ENCODE measurements at regions not wholly inside any gene's neighbourhood (a gene's known extent, or its start where the extent isn't known, plus 50 kb on each side); places are given as distances from the start of the nearest gene placed in this dataset.

GRCh38 chr18:37709740-37710139 is 144.1 kb upstream of the CELF4 start:
- BruUV-seq (replicated peaks), result no TSS peak
- Histone ChIP-seq H3K4me2 (ENCODE audit: control insufficient read depth, insufficient read depth) (no peak overlapping the region), H3K27me3 (replicated peaks in 1 of 2; ENCODE audit: control insufficient read depth in 2 of 2, insufficient read depth in 2 of 2, low read length in 1 of 2) (no peaks in the 10 kb centered on the region), H3K79me2 (ENCODE audit: control insufficient read depth, insufficient read depth, low read length) (no peaks in the 10 kb centered on the region), H4K20me1 (ENCODE audit: control insufficient read depth, insufficient read depth) (no peaks in the 10 kb centered on the region), H3K27ac (ENCODE audit: control insufficient read depth, insufficient read depth) (no peak overlapping the region), H3K9me3 (replicated peaks; ENCODE audit: control insufficient read depth, insufficient read depth, low read length) (no peaks in the 10 kb centered on the region), H3K4me3 (no peak overlapping the region), H2AFZ (ENCODE audit: control insufficient read depth, low read depth, low read length) (no peak overlapping the region), H3K9ac (ENCODE audit: control insufficient read depth, insufficient read depth, low read length) (no peak overlapping the region), H3K4me1 (ENCODE audit: control insufficient read depth, insufficient read depth, low read length) (no peaks in the 10 kb centered on the region), H3K36me3 (ENCODE audit: control insufficient read depth in 2 of 2, insufficient read depth in 2 of 2, low read length in 1 of 2) (no peaks in the 10 kb centered on the region)
- WGBS (ENCODE audit: insufficient coverage, insufficient replicate concordance, low lambda C conversion rate, missing lambda C conversion rate), result 46% methylated on average over 2 of the region's 2 CpGs
- in situ Hi-C loops (cut with MboI), result no loop called here
- ATAC-seq (no peak), DNase-seq (ENCODE audit: low read depth, low spot score) (no peak), FAIRE-seq (no peak)
- CTCF ChIA-PET, result no interaction called here
- POLR2A ChIA-PET, result no interaction called here
- intact Hi-C loops (cut with micrococcal nuclease; ENCODE audit: unreplicated experiment), result no loop called here
- SMC1A ChIA-PET (ENCODE audit: uncharacterized antibody, unreplicated experiment), result no interaction called here
- RAD21 ChIA-PET (ENCODE audit: unreplicated experiment), result no interaction called here
- TF ChIP-seq NFYB (IDR thresholded peaks at IDR 0.05; ENCODE audit: insufficient read depth, low read depth, low read length) (no peak), IKZF2 (IDR thresholded peaks at IDR 0.05) (no peak), DPF2 (IDR thresholded peaks at IDR 0.05) (no peak), JUNB (IDR thresholded peaks at IDR 0.05) (no peak), KDM1A (IDR thresholded peaks at IDR 0.05; ENCODE audit: borderline replicate concordance) (no peak), SRF (IDR thresholded peaks at IDR 0.05; ENCODE audit: low read depth in 2 of 2, low read length in 2 of 2) (no peak), SPI1 (IDR thresholded peaks at IDR 0.05; ENCODE audit: borderline replicate concordance, insufficient read depth, low read depth, low read length) (no peak), NFYA (IDR thresholded peaks at IDR 0.05; ENCODE audit: borderline replicate concordance, low read depth, low read length) (no peak), BACH1 (IDR thresholded peaks at IDR 0.05; ENCODE audit: borderline replicate concordance) (no peak), PAX8 (IDR thresholded peaks at IDR 0.05) (no peak), ZBTB11 (CRISPR knock-in tag; IDR thresholded peaks at IDR 0.05) (no peak), HCFC1 (IDR thresholded peaks at IDR 0.05; ENCODE audit: low read length) (no peak), PML (IDR thresholded peaks at IDR 0.05; ENCODE audit: low read length) (no peak), BCL11A (IDR thresholded peaks at IDR 0.05; ENCODE audit: low read depth, low read length) (no peak), BHLHE40 (IDR thresholded peaks at IDR 0.05; ENCODE audit: borderline replicate concordance in 1 of 2, low read depth in 2 of 2, low read length in 1 of 2) (no peak)
- TF ChIP-seq, protein P1, sequence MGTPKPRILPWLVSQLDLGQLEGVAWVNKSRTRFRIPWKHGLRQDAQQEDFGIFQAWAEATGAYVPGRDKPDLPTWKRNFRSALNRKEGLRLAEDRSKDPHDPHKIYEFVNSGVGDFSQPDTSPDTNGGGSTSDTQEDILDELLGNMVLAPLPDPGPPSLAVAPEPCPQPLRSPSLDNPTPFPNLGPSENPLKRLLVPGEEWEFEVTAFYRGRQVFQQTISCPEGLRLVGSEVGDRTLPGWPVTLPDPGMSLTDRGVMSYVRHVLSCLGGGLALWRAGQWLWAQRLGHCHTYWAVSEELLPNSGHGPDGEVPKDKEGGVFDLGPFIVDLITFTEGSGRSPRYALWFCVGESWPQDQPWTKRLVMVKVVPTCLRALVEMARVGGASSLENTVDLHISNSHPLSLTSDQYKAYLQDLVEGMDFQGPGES (IDR thresholded peaks at IDR 0.05), result no peak

Measured in GM12878 (cell line).